Prostate gland (tissue), 2 donors: ENCODE measurements at regions not wholly inside any gene's neighbourhood (a gene's known extent, or its start where the extent isn't known, plus 50 kb on each side); places are given as distances from the start of the nearest gene placed in this dataset.

ENCODE experiments used
- CTCF ChIP-seq, 4 experiments: fragments of 200-600 bp in 2 of 4; fragments of 450-650 bp in 2 of 4; sonication (generic) in 2 of 4; IDR thresholded peaks; 1 replicate in 3 of 4; 2 replicates in 1 of 4; pipeline ENCODE4 v1.5.1; 2016 to 2019; ENCODE audit warnings: antibody characterized with exemption in 4 of 4, mild to moderate bottlenecking in 2 of 4, moderate library complexity in 2 of 4
- POLR2AphosphoS5 ChIP-seq: sonication (generic); formaldehyde crosslinking; IDR thresholded peaks from one replicate; pipeline ENCODE4 v1.6.1; 2017; ENCODE audit warnings: antibody characterized with exemption

GRCh38 chr20:58149437-58150091, 78.9 kb downstream of the ANKRD60 start:
- no peak for TF ChIP-seq CTCF (IDR thresholded peaks at IDR 0.05)
- no peak for TF ChIP-seq POLR2AphosphoS5
